HG03354 (cell line): ENCODE measurements at regions not wholly inside any gene's neighbourhood (a gene's known extent, or its start where the extent isn't known, plus 50 kb on each side); places are given as distances from the start of the nearest gene placed in this dataset.

Experiments used
- ATAC-seq: cut with Tn5 transposase; IDR thresholded peaks from one replicate; pipeline ENCODE4 v1.9.1; 2021; ENCODE audit warnings: mild to moderate bottlenecking; ENCODE audit not compliant: unreplicated experiment, poor library complexity, severe bottlenecking

DNA sequence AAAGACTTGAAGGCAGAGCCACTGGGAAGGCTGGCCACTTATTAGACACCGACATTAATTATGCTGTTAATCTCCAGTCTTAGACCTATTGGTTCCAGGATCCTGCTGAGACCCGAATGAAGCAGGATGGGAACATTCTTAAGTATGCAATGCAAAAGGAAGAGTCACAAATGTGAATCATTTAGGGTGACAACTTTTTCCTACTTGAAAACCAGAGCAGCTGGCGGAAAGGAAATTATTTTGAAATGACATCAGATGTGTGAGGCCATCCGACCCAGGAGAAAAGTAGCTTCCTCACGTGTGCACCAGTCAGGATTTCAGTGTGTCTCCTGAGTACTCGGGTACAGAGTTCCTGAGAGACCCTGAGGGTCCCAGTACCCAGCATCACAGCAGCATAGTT is 222.9 kb upstream of the NCKAP5 start:
- ATAC-seq, result no peak

DNA sequence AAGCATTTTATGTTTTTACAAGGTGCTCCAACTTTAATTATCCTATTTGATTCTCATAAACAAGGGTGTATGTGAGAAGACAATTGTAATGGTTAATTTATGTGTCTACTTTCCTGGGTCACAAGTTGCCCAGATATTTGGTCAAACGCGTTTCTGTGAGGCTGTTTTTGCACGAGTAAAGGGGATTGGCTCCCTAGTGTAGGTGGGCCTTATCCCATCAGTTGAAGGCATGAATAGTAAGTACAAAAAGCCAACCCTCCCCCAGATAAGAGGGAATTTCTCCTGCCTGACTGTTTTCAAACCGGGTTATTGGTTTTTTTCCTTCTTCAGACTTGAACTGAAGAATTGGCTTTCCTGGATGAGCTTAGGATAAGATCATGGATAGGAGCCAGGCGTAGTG is 224.0 kb upstream of the NCKAP5 start:
- ATAC-seq, result no peak

- ATAC-seq, result no peak
Measured at GRCh38 chr2:133794114-133794513, 225.9 kb upstream of the NCKAP5 start.

DNA sequence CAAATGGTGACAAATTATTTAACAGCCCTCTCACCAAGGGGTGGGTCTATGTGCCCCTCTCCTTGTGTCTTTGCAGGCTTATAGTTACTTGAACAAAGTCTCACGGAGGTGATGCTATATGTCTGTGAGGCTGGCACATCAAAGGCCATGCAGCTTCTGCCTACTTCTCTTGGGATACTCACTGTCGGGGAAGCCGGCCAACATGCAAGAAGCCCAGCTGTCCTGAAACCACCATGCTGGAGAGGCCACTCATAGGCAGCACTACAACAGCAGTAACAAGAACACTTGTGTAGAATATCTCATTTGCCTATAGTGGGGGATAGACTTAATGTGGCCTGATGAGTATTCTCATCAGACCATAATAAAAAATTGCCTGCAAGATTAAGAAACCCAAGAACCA is 233.7 kb upstream of the NCKAP5 start:
- no peak for ATAC-seq

GRCh38 chr2:133802409-133803039 is 234.3 kb upstream of the NCKAP5 start:
- no peak for ATAC-seq

DNA sequence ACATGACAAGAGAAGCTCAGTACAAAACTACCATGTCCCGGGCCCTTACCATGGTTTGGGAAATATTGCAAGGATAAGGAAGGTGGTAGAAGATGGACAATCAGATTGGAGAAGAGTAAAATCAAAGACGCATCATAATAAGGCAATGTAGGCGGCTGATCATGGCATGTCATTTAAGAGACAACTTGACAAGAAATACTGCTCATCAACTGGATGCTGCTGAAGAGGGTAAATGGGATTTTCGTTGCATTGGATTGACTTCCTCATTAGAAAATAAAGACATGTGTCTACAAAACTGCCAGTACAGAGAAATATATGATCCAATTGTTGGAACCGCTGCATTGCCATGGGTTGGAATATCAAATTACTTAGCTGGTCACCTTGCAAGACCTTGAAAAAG is 238.3 kb upstream of the NCKAP5 start:
- no peak for ATAC-seq

GRCh38 chr2:133809485-133809884 is 241.2 kb upstream of the NCKAP5 start:
- ATAC-seq, result no peak

GRCh38 chr2:133810559-133810958 is 242.3 kb upstream of the NCKAP5 start:
- no peak for ATAC-seq

- no peak for ATAC-seq
Measured at GRCh38 chr2:133811409-133812125, 243.3 kb upstream of the NCKAP5 start.

DNA sequence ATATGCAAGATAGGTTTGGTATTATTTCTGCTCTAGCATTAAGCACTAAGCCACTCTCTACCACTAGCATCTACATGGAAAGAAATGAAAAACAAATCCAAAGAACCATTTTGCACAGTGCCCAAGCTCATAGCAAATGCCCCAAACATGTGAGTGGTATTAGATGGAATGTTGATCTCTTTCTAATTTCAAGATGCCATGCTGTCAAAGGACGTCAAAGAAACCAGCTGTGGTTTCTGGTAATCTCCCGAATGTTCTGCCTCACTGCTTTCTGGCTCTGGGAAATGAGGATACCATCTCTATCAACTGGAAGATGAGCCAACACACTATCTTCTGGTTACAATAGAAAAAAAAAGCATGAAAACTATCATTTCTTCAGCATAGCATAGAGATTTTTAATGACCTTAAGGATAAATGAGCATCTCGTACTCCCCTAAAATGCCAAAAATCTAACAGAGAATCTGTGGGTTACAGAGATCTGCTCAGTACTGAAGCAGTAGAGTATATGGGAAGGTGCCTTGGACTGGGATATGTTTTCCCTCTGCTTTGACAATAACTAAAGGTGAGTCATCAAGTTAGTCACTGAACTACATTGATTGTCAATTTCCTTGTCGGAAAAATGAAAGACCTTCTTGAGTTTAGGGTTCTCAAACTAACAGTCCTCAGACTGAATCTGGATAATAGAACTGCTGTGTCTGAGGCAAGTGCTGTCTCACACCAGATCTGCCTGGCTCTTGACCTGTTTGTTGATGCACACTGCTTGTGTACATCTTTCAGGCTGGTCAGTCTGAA is 244.8 kb upstream of the NCKAP5 start:
- no peak for ATAC-seq

DNA sequence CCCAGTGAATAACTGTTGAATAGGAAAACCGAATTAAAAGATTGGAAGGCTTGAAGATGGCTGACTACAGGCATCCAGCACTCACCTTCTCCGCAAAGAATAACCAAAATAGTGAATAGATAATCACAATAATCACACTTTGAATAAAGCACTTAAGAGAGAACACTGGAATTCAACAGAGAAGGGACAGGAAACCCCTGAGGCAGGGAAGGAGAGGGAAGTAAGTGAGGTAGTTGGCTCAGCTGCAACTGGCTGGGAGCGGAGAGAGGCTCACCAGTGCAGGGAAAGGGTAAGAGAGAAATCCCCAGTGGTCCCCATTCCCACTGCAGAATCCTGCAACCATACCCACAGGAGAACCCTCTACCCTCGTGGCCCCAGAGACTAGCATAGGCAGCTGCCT is 246.6 kb upstream of the NCKAP5 start:
- ATAC-seq, result no peak

- ATAC-seq, result no peak
Measured at GRCh38 chr2:133816037-133816436, 247.8 kb upstream of the NCKAP5 start.

DNA sequence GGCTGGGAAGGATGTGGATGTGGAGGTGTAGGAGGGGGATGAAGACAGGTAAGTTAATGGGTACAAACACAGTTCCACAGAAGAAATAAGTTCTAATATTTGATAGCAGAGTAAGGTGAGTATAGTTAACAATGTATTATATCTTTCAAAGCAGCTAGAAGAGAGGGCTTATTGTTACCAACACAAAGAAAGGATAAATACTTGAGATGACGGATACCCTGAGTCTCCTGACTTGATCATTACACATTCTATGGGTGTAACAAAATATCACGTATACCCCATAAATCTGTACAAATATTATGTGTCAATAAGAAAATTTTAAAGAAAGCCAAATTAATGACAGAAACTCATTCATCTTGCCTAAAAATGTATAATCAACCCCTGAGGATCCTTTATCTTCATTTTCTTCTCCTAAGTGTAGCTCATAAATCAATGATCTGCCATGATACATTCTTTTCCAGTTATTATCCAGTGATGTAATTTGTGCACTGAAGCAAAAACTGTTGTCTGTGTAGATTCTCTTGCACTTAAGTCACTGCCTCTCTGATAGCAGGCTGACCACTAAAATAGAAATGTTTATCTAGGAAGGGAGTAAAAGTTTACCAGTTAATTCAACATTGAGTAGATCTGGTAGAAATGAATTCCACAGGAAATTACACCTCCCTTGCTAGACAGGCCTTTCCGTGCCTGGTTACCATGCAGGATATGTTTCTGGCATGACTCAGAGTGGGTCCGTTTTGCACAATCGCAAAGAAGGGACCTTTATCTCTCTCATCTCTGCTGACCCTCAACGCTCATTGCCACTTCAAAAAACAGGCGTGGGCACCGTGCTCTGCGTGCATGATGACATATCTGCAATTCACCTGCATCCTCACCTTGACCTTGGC is 249.7 kb upstream of the NCKAP5 start:
- ATAC-seq, result no peak

GRCh38 chr2:133818661-133819060 is 250.4 kb upstream of the NCKAP5 start:
- ATAC-seq, result no peak

- ATAC-seq, result no peak
Measured at GRCh38 chr2:133819906-133820305, 251.6 kb upstream of the NCKAP5 start.

DNA sequence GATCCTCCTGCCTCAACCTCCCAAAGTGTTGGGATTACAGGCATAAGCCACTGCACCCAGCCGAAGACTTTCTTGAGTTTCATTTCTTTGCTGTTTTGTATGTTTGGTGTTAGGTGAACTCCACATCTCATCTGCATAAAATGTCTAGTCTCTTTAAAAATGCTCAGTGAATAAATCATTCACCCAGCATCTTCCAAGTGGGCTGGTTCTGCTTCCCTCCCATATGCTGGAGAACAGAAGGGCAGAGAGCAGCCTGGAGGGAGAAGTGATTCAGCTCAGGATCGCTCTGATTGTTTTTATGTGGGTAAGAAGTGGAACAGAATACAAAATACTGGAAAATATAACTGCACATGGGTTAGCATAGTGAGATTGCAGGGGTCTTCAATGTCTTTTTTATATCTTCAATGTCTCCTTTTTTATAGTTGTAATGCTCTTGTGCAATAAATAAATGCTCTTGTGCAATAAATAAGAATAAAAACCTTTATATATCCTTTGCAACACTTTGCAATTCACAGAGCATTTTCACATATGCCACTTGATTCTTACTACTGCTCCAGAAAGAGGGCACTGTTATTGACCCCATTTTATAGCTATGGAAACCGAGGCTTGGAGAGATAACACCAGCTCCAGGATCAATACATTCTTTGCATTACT is 253.0 kb upstream of the NCKAP5 start:
- ATAC-seq, result no peak

- ATAC-seq, result no peak
Measured at GRCh38 chr2:133822517-133823225, 254.4 kb upstream of the NCKAP5 start.

GRCh38 chr2:133823226-133823550 is 254.9 kb upstream of the NCKAP5 start:
- ATAC-seq, result no peak

GRCh38 chr2:133824869-133825268 is 256.6 kb upstream of the NCKAP5 start:
- ATAC-seq, result no peak
